ENCODE measurements at regions not wholly inside any gene's neighbourhood (a gene's known extent, or its start where the extent isn't known, plus 50 kb on each side); places are given as distances from the start of the nearest gene placed in this dataset.

- H3K27ac ChIP-seq, result no peak overlapping the region
- no peak for TF ChIP-seq CTCF (conservative IDR thresholded peaks at IDR 0.05; ENCODE audit: low read depth)
- ChIA-PET CTCF (interaction anchor here (1.3 kb wide), 1 partner anchor 23 kb away, joined by 5 read pairs; no protein-coding TSS in a partner anchor), POLR2A (ENCODE audit: low non-redundant PET) (no interaction called here)
- no peak for DNase-seq (ENCODE audit: low spot score)
Observed at GRCh38 chr20:52904837-52905236, 67.3 kb upstream of the TSHZ2 start.

- CTCF ChIA-PET, result no interaction called here
- no peak overlapping the region for H3K27ac ChIP-seq
- no peak for TF ChIP-seq CTCF (conservative IDR thresholded peaks at IDR 0.05; ENCODE audit: low read depth)
- POLR2A ChIA-PET (ENCODE audit: low non-redundant PET), result no interaction called here
- no peak for DNase-seq (ENCODE audit: low spot score)
Observed at GRCh38 chr20:52899041-52899608, 73.0 kb upstream of the TSHZ2 start.

GRCh38 chr20:52896348-52896747 is 75.8 kb upstream of the TSHZ2 start:
- TF ChIP-seq CTCF (conservative IDR thresholded peaks at IDR 0.05; ENCODE audit: low read depth), result no peak
- no peak overlapping the region for H3K27ac ChIP-seq
- DNase-seq (ENCODE audit: low spot score), result no peak
- ChIA-PET CTCF (no interaction called here), POLR2A (ENCODE audit: low non-redundant PET) (no interaction called here)

- no peak overlapping the region for H3K27ac ChIP-seq
- no peak for TF ChIP-seq CTCF (conservative IDR thresholded peaks at IDR 0.05; ENCODE audit: low read depth)
- no peak for DNase-seq (ENCODE audit: low spot score)
- POLR2A ChIA-PET (ENCODE audit: low non-redundant PET), result no interaction called here
- CTCF ChIA-PET, result interaction anchor here (0.7 kb wide), 1 partner anchor 11 kb away, joined by 3 read pairs; no protein-coding TSS in a partner anchor
Observed at GRCh38 chr20:52895701-52896100, 76.5 kb upstream of the TSHZ2 start.

GRCh38 chr20:52895235-52895634 is 76.9 kb upstream of the TSHZ2 start:
- POLR2A ChIA-PET (ENCODE audit: low non-redundant PET), result no interaction called here
- no peak for DNase-seq (ENCODE audit: low spot score)
- no peak overlapping the region for H3K27ac ChIP-seq
- CTCF ChIA-PET, result interaction anchor here (0.7 kb wide), 1 partner anchor 12 kb away, joined by 3 read pairs; no protein-coding TSS in a partner anchor
- TF ChIP-seq CTCF (conservative IDR thresholded peaks at IDR 0.05; ENCODE audit: low read depth), result no peak

- no peak for DNase-seq (ENCODE audit: low spot score)
- no peak overlapping the region for H3K27ac ChIP-seq
- 0 out of 2 replicates have a peak, but pooled peaks have one; percentile 10 for TF ChIP-seq CTCF (conservative IDR thresholded peaks at IDR 0.05; ENCODE audit: low read depth)
- ChIA-PET POLR2A (ENCODE audit: low non-redundant PET) (no interaction called here), CTCF (interaction anchor here (0.7 kb wide), 1 partner anchor 43 kb away, joined by 3 read pairs; no protein-coding TSS in a partner anchor)
Observed at GRCh38 chr20:52893498-52893897, 78.7 kb upstream of the TSHZ2 start.

Data from RWPE1 (cell line).